ENCODE measurements at regions not wholly inside any gene's neighbourhood (a gene's known extent, or its start where the extent isn't known, plus 50 kb on each side); places are given as distances from the start of the nearest gene placed in this dataset.

DNA sequence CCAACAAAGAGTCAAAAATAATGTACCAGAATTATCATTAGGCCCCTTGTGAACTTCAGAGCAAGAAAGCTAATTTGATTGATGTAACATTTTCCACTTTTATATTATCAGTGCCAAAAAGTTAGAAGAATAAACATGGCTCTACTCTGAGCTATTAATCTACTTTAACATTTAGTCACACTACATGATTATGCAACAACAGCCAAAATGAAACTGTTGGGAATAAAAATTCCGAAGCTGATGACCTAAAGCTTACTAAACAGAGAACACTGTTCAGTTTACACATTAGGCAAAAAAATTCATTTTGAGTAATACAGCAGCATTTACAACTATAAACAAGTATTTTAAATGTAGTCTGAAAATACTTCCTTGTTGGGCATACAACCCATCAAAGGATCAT, 1134.1 kb downstream of the EPHA3 start:
- Histone ChIP-seq H3K36me3 (ENCODE audit: control insufficient read depth, low read depth, low read length) (no peaks in the 10 kb centered on the region), H3K4me1 (ENCODE audit: control insufficient read depth, low read depth, low read length) (no peaks in the 10 kb centered on the region), H3K9me3 (ENCODE audit: control insufficient read depth, low read depth, low read length) (peaks cover 32% of the 10 kb centered on the region), H3K9ac (ENCODE audit: low read length) (no peak overlapping the region), H3K27ac (ENCODE audit: low read length) (no peak overlapping the region), H3K27me3 (ENCODE audit: control insufficient read depth, insufficient read depth, low read length) (no peaks in the 10 kb centered on the region), H3K4me3 (ENCODE audit: low read length) (no peak overlapping the region)

GRCh38 chr3:90253131-90253530, 1145.7 kb downstream of the EPHA3 start:
- Histone ChIP-seq H3K27me3 (ENCODE audit: control insufficient read depth, insufficient read depth, low read length) (no peaks in the 10 kb centered on the region), H3K9me3 (ENCODE audit: control insufficient read depth, low read depth, low read length) (no peaks in the 10 kb centered on the region), H3K9ac (ENCODE audit: low read length) (no peak overlapping the region), H3K36me3 (ENCODE audit: control insufficient read depth, low read depth, low read length) (no peaks in the 10 kb centered on the region), H3K4me1 (ENCODE audit: control insufficient read depth, low read depth, low read length) (no peaks in the 10 kb centered on the region), H3K4me3 (ENCODE audit: low read length) (no peak overlapping the region), H3K27ac (ENCODE audit: low read length) (no peak overlapping the region)

DNA sequence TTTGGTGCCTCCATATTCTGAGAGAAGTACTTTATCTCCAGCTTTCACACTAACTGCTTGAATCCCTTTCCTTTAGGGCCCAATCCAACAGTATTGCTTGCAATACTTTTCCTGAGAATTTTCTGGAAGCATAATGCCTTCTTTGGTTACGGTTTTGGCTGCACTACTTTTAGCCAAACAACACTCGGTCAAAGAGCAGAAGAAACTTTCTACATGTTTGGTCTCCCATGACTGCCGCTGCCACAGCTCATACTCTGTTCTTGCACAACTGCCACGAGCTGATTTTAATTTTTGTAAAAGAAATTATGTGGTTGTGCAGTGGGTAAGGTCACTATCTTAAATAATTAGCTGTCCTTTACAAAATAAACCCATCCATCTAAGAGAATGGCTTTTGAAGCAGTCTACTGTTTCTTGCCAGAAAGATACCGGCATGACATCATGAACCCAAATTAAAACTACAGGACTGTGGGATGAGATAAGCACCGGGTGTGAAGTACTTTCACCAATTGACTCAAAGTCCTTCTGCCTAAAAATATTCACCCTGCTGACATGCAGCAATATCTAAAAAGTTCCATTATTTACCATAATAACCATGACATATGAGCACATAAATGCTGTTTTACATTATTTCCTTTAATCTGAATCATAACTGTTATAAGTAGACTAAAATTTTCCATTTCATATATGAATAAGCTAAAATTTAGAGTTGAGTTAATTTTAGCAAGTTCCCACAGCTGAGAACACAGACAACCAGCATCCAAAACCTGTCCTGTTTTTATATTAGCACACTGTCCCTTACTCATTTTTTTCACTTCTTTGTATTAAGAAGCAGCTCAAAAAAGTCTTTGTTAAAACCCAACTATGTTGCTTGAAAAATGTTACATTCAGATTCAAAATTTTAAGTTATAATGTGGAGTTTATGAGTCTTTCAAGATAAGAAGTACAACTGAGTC, 1154.3 kb downstream of the EPHA3 start:
- H3K27ac ChIP-seq (ENCODE audit: low read length): no peak overlapping the region
- no peak overlapping the region for H3K9ac ChIP-seq (ENCODE audit: low read length)
- H3K27me3 ChIP-seq (ENCODE audit: control insufficient read depth, insufficient read depth, low read length): no peaks in the 10 kb centered on the region
- H3K9me3 ChIP-seq (ENCODE audit: control insufficient read depth, low read depth, low read length): peaks cover 25% of the 10 kb centered on the region
- no peaks in the 10 kb centered on the region for H3K4me1 ChIP-seq (ENCODE audit: control insufficient read depth, low read depth, low read length)
- H3K4me3 ChIP-seq (ENCODE audit: low read length): no peak overlapping the region
- H3K36me3 ChIP-seq (ENCODE audit: control insufficient read depth, low read depth, low read length): no peaks in the 10 kb centered on the region

Measured in iPS-18a (cell line).